ENCODE measurements at regions not wholly inside any gene's neighbourhood (a gene's known extent, or its start where the extent isn't known, plus 50 kb on each side); places are given as distances from the start of the nearest gene placed in this dataset.
"Not testable (repeated sequence)": the region's sequence is repeated elsewhere in the genome, so short reads cannot be mapped to it uniquely, and the experiment has no call there.

- no peaks in the 10 kb centered on the region for H3K4me1 Mint-ChIP-seq
- intact Hi-C loops (cut with DNase I, micrococcal nuclease): no loop called here
- no peaks in the 10 kb centered on the region for H3K36me3 Mint-ChIP-seq (ENCODE audit: low read depth)
- ChIA-PET CTCF (no interaction called here), POLR2A (no interaction called here)
- peaks cover 10% of the 10 kb centered on the region for H3K9me3 Mint-ChIP-seq (ENCODE audit: low read depth)
- no peak overlapping the region for H3K4me3 Mint-ChIP-seq
- DNase-seq (no peak), ATAC-seq (no peak)
- H3K27ac Mint-ChIP-seq: no peak overlapping the region
- H3K27me3 Mint-ChIP-seq: no peaks in the 10 kb centered on the region
Observed at GRCh38 chr14:84490081-84490480, 1039.9 kb upstream of the FLRT2 start.

GRCh38 chr14:84492685-84493084 is 1037.3 kb upstream of the FLRT2 start:
- no peak for DNase-seq
- no peaks in the 10 kb centered on the region for H3K36me3 Mint-ChIP-seq (ENCODE audit: low read depth)
- peaks cover 10% of the 10 kb centered on the region for H3K9me3 Mint-ChIP-seq (ENCODE audit: low read depth)
- H3K4me3 Mint-ChIP-seq: no peak overlapping the region
- H3K27me3 Mint-ChIP-seq: no peaks in the 10 kb centered on the region
- intact Hi-C loops (cut with DNase I, micrococcal nuclease): no loop called here
- CTCF ChIA-PET: interaction anchor here (0.6 kb wide), 1 partner anchor 10 kb away, joined by 3 read pairs; no protein-coding TSS in a partner anchor
- H3K27ac Mint-ChIP-seq: no peak overlapping the region
- POLR2A ChIA-PET: no interaction called here
- ATAC-seq: no peak
- H3K4me1 Mint-ChIP-seq: no peaks in the 10 kb centered on the region

- CTCF ChIA-PET: no interaction called here
- Mint-ChIP-seq H3K9me3 (ENCODE audit: low read depth) (peaks cover 13% of the 10 kb centered on the region), H3K27ac (no peak overlapping the region), H3K27me3 (no peaks in the 10 kb centered on the region), H3K4me3 (no peak overlapping the region), H3K4me1 (no peaks in the 10 kb centered on the region), H3K36me3 (ENCODE audit: low read depth) (no peaks in the 10 kb centered on the region)
- POLR2A ChIA-PET: no interaction called here
- DNase-seq: no peak
- no peak for ATAC-seq
- intact Hi-C loops (cut with DNase I, micrococcal nuclease): no loop called here
Observed at GRCh38 chr14:84493779-84494178, 1036.2 kb upstream of the FLRT2 start.

- H3K27ac Mint-ChIP-seq: no peak overlapping the region
- H3K36me3 Mint-ChIP-seq (ENCODE audit: low read depth): no peaks in the 10 kb centered on the region
- H3K4me3 Mint-ChIP-seq: no peak overlapping the region
- no peak for ATAC-seq
- CTCF ChIA-PET: no interaction called here
- H3K9me3 Mint-ChIP-seq (ENCODE audit: low read depth): peaks cover 15% of the 10 kb centered on the region
- POLR2A ChIA-PET: no interaction called here
- no peaks in the 10 kb centered on the region for H3K27me3 Mint-ChIP-seq
- no peak for DNase-seq
- intact Hi-C loops (cut with DNase I, micrococcal nuclease): no loop called here
- H3K4me1 Mint-ChIP-seq: no peaks in the 10 kb centered on the region
Observed at GRCh38 chr14:84496677-84497076, 1033.3 kb upstream of the FLRT2 start.

- H3K4me3 Mint-ChIP-seq; DNase-seq; H3K4me1 Mint-ChIP-seq; intact Hi-C loops (cut with DNase I, micrococcal nuclease); POLR2A ChIA-PET; H3K36me3 Mint-ChIP-seq (ENCODE audit: low read depth); H3K27ac Mint-ChIP-seq; ATAC-seq; H3K27me3 Mint-ChIP-seq; CTCF ChIA-PET: not testable (repeated sequence)
- H3K9me3 Mint-ChIP-seq (ENCODE audit: low read depth): peaks cover 18% of the 10 kb centered on the region
Observed at GRCh38 chr14:84512823-84513222, 1017.1 kb upstream of the FLRT2 start.

DNA sequence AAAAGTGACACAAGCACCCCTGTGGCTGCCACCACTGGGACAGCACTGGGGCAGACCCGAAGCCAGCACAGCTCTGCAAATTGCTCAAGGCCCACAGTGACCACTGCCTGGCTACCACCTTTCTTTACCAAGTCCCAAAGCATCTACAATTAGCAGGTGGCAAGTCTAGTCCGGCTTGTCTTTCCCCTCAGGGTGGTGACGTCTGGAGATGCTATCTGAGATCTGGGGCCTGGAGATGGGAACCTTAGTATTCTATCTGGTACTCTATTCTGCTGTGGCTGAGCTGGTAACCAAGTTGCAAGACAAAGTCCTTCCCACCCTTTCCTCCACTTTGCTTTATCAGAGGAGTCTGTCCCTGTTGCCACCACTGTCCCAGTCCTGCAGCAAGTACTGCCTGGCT is 1010.1 kb upstream of the FLRT2 start:
- no peaks in the 10 kb centered on the region for H3K36me3 Mint-ChIP-seq (ENCODE audit: low read depth)
- intact Hi-C loops (cut with DNase I, micrococcal nuclease): no loop called here
- ChIA-PET CTCF (no interaction called here), POLR2A (no interaction called here)
- no peaks in the 10 kb centered on the region for H3K27me3 Mint-ChIP-seq
- DNase-seq (no peak), ATAC-seq (no peak)
- H3K4me1 Mint-ChIP-seq: no peaks in the 10 kb centered on the region
- H3K4me3 Mint-ChIP-seq: no peak overlapping the region
- H3K9me3 Mint-ChIP-seq (ENCODE audit: low read depth): peaks cover 17% of the 10 kb centered on the region
- no peak overlapping the region for H3K27ac Mint-ChIP-seq

GRCh38 chr14:84520711-84521338 is 1009.1 kb upstream of the FLRT2 start:
- ChIA-PET CTCF (no interaction called here), POLR2A (no interaction called here)
- intact Hi-C loops (cut with DNase I, micrococcal nuclease): no loop called here
- Mint-ChIP-seq H3K36me3 (ENCODE audit: low read depth) (no peaks in the 10 kb centered on the region), H3K27me3 (no peaks in the 10 kb centered on the region), H3K4me3 (no peak overlapping the region), H3K4me1 (no peaks in the 10 kb centered on the region), H3K9me3 (ENCODE audit: low read depth) (peaks cover 13% of the 10 kb centered on the region), H3K27ac (no peak overlapping the region)
- DNase-seq: no peak
- ATAC-seq: no peak

- H3K9me3 Mint-ChIP-seq (ENCODE audit: low read depth): peaks cover 11% of the 10 kb centered on the region
- POLR2A ChIA-PET: no interaction called here
- no peak for DNase-seq
- H3K36me3 Mint-ChIP-seq (ENCODE audit: low read depth): no peaks in the 10 kb centered on the region
- H3K27ac Mint-ChIP-seq: no peak overlapping the region
- no peaks in the 10 kb centered on the region for H3K4me1 Mint-ChIP-seq
- CTCF ChIA-PET: no interaction called here
- intact Hi-C loops (cut with DNase I, micrococcal nuclease): no loop called here
- H3K4me3 Mint-ChIP-seq: no peak overlapping the region
- ATAC-seq: no peak
- H3K27me3 Mint-ChIP-seq: no peaks in the 10 kb centered on the region
Observed at GRCh38 chr14:84523746-84524145, 1006.2 kb upstream of the FLRT2 start.

GRCh38 chr14:84527706-84528105 is 1002.2 kb upstream of the FLRT2 start:
- intact Hi-C loops (cut with DNase I, micrococcal nuclease): no loop called here
- no peaks in the 10 kb centered on the region for H3K36me3 Mint-ChIP-seq (ENCODE audit: low read depth)
- no peaks in the 10 kb centered on the region for H3K4me1 Mint-ChIP-seq
- CTCF ChIA-PET: no interaction called here
- H3K9me3 Mint-ChIP-seq (ENCODE audit: low read depth): peaks cover 6% of the 10 kb centered on the region
- no peaks in the 10 kb centered on the region for H3K27me3 Mint-ChIP-seq
- no peak for ATAC-seq
- no peak overlapping the region for H3K4me3 Mint-ChIP-seq
- H3K27ac Mint-ChIP-seq: no peak overlapping the region
- POLR2A ChIA-PET: no interaction called here
- no peak for DNase-seq

- H3K27ac Mint-ChIP-seq: no peak overlapping the region
- H3K27me3 Mint-ChIP-seq: no peaks in the 10 kb centered on the region
- CTCF ChIA-PET: no interaction called here
- intact Hi-C loops (cut with DNase I, micrococcal nuclease): no loop called here
- no peak for ATAC-seq
- no peaks in the 10 kb centered on the region for H3K4me1 Mint-ChIP-seq
- peaks cover 7% of the 10 kb centered on the region for H3K9me3 Mint-ChIP-seq (ENCODE audit: low read depth)
- no peak overlapping the region for H3K4me3 Mint-ChIP-seq
- DNase-seq: no peak
- H3K36me3 Mint-ChIP-seq (ENCODE audit: low read depth): no peaks in the 10 kb centered on the region
- POLR2A ChIA-PET: no interaction called here
Observed at GRCh38 chr14:84532016-84532415, 997.9 kb upstream of the FLRT2 start.

- ATAC-seq (no peak), DNase-seq (no peak)
- Mint-ChIP-seq H3K4me3 (no peak overlapping the region), H3K4me1 (no peaks in the 10 kb centered on the region), H3K27ac (no peak overlapping the region), H3K9me3 (ENCODE audit: low read depth) (peaks cover 6% of the 10 kb centered on the region), H3K36me3 (ENCODE audit: low read depth) (no peaks in the 10 kb centered on the region), H3K27me3 (no peaks in the 10 kb centered on the region)
- ChIA-PET CTCF (no interaction called here), POLR2A (no interaction called here)
- intact Hi-C loops (cut with DNase I, micrococcal nuclease): no loop called here
Observed at GRCh38 chr14:84533181-84533725, 996.7 kb upstream of the FLRT2 start.

GRCh38 chr14:84533791-84534190 is 996.2 kb upstream of the FLRT2 start:
- H3K4me1 Mint-ChIP-seq: no peaks in the 10 kb centered on the region
- ATAC-seq (no peak), DNase-seq (no peak)
- H3K27me3 Mint-ChIP-seq: no peaks in the 10 kb centered on the region
- POLR2A ChIA-PET: no interaction called here
- peaks cover 9% of the 10 kb centered on the region for H3K9me3 Mint-ChIP-seq (ENCODE audit: low read depth)
- no peaks in the 10 kb centered on the region for H3K36me3 Mint-ChIP-seq (ENCODE audit: low read depth)
- CTCF ChIA-PET: no interaction called here
- intact Hi-C loops (cut with DNase I, micrococcal nuclease): no loop called here
- no peak overlapping the region for H3K4me3 Mint-ChIP-seq
- no peak overlapping the region for H3K27ac Mint-ChIP-seq

DNA sequence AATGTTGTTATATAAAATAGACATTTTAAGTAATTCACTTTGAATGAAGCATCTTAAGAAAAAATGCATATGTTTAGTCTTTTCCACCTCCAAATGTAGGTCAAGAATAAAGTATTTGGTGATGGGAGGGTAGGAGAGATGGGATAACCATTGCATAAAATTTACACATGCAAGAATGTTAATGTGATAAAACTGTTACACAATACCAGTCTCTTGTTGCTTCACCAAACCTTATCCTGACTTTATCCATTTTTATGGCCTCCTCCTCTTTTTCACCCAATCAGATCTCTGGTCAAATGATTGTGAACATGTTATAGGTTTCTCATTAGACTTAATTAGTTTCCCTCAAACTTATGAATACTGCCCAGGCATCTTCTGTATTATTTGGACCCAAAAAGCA is 994.5 kb upstream of the FLRT2 start:
- DNase-seq (no peak), ATAC-seq (no peak)
- ChIA-PET POLR2A (no interaction called here), CTCF (no interaction called here)
- H3K4me3 Mint-ChIP-seq: no peak overlapping the region
- intact Hi-C loops (cut with DNase I, micrococcal nuclease): no loop called here
- H3K36me3 Mint-ChIP-seq (ENCODE audit: low read depth): no peaks in the 10 kb centered on the region
- no peaks in the 10 kb centered on the region for H3K4me1 Mint-ChIP-seq
- no peak overlapping the region for H3K27ac Mint-ChIP-seq
- H3K27me3 Mint-ChIP-seq: no peaks in the 10 kb centered on the region
- H3K9me3 Mint-ChIP-seq (ENCODE audit: low read depth): peaks cover 9% of the 10 kb centered on the region
